GM12878 (cell line): ENCODE measurements at regions not wholly inside any gene's neighbourhood (a gene's known extent, or its start where the extent isn't known, plus 50 kb on each side); places are given as distances from the start of the nearest gene placed in this dataset.

Source experiments
- ATAC-seq: fragments of 200-7000 bp; cut with Tn5 transposase; 3 replicates; pipeline ENCODE4 v1.9.1; 2020; ENCODE audit warnings: mild to moderate bottlenecking, moderate library complexity
- BruUV-seq: library from RNA; stranded (reverse); fragments of 400-500 nt; replicated peaks from 2 replicates; lab custom pipeline; 2021; lab: Mats Ljungman, UMichigan
- CTCF ChIA-PET: fragments of 300-600 bp; sonication (Branson Sonifier 250); formaldehyde crosslinking; extraction: SDS; loops from one replicate; lab custom pipeline; 2021; ENCODE audit warnings: inconsistent platforms; lab: Yijun Ruan, JAX
- POLR2A ChIA-PET: fragments of 350-600 bp; formaldehyde crosslinking; extraction: SDS; loops from one replicate; lab custom pipeline; 2021; ENCODE audit warnings: inconsistent platforms; lab: Charles Lee
- RAD21 ChIA-PET: fragments of 300-600 bp; sonication (Branson Sonifier 250); formaldehyde crosslinking; loops from one replicate; lab custom pipeline; 2023; ENCODE audit warnings: antibody characterized with exemption; ENCODE audit not compliant: unreplicated experiment; lab: Charles Lee
- SMC1A ChIA-PET: fragments of 300-600 bp; sonication (Branson Sonifier 250); formaldehyde crosslinking; loops from one replicate; lab custom pipeline; 2023; ENCODE audit not compliant: unreplicated experiment, uncharacterized antibody; lab: Charles Lee
- DNase-seq: peaks from one replicate; pipeline ENCODE4 v3.0.0-alpha.2; 2011; ENCODE audit warnings: low read depth, low spot score
- FAIRE-seq: peaks from 3 replicates; lab custom pipeline; 2011; peaks lifted over from hg19 to GRCh38; lab: Jason Lieb, UNC
- H2AFZ ChIP-seq: 2 replicates; pipeline ENCODE4 v1.6.0; 2011; ENCODE audit warnings: low read depth, low read length, control low read depth; ENCODE audit not compliant: control insufficient read depth
- H3K27ac ChIP-seq: 2 replicates; pipeline ENCODE4 v1.5.1; 2011; ENCODE audit warnings: control low read depth; ENCODE audit not compliant: control insufficient read depth, insufficient read depth
- H3K27me3 ChIP-seq, 2 experiments: replicated peaks in 1 of 2; 2 replicates each; pipeline versions ENCODE4 v1.6.0 to v1.6.1; 2011; ENCODE audit warnings: low read length in 1 of 2; ENCODE audit not compliant: control insufficient read depth in 2 of 2, insufficient read depth in 2 of 2
- H3K36me3 ChIP-seq, 2 experiments: 2 replicates each; pipeline ENCODE4 v1.5.1; 2011; ENCODE audit warnings: low read length in 1 of 2; ENCODE audit not compliant: control insufficient read depth in 2 of 2, insufficient read depth in 2 of 2
- H3K4me1 ChIP-seq: 2 replicates; pipeline ENCODE4 v1.6.1; 2011; ENCODE audit warnings: mild to moderate bottlenecking, low read length, moderate library complexity, mixed read lengths; ENCODE audit not compliant: control insufficient read depth, insufficient read depth
- H3K4me2 ChIP-seq: 2 replicates; pipeline ENCODE4 v1.6.0; 2011; ENCODE audit warnings: control low read depth; ENCODE audit not compliant: control insufficient read depth, insufficient read depth
- H3K4me3 ChIP-seq: fragments of 200-600 bp; sonication (generic); 2 replicates; pipeline ENCODE4 v1.5.1; 2016
- H3K79me2 ChIP-seq: 2 replicates; pipeline ENCODE4 v1.6.0; 2011; ENCODE audit warnings: low read length; ENCODE audit not compliant: control insufficient read depth, insufficient read depth
- H3K9ac ChIP-seq: 2 replicates; pipeline ENCODE4 v1.8.0; 2011; ENCODE audit warnings: low read length, control low read depth, mixed read lengths; ENCODE audit not compliant: control insufficient read depth, insufficient read depth
- H3K9me3 ChIP-seq: replicated peaks from 3 replicates; pipeline ENCODE4 v1.5.1; 2011; ENCODE audit warnings: mild to moderate bottlenecking, low read length; ENCODE audit not compliant: control insufficient read depth, insufficient read depth
- H4K20me1 ChIP-seq: 2 replicates; pipeline ENCODE4 v1.6.0; 2011; ENCODE audit not compliant: control insufficient read depth, insufficient read depth
- BCL11A ChIP-seq: IDR thresholded peaks from 2 replicates; pipeline ENCODE4 v1.6.1; 2011; ENCODE audit warnings: low read depth, low read length
- CREB1 ChIP-seq: IDR thresholded peaks from 2 replicates; pipeline ENCODE4 v1.6.1; 2012; ENCODE audit warnings: low read depth, mild to moderate bottlenecking, inconsistent platforms
- ETV6 ChIP-seq, 2 experiments: fragments of 450-650 bp in 1 of 2; IDR thresholded peaks in 1 of 2; conservative IDR thresholded peaks in 1 of 2; 2 replicates each; pipeline ENCODE4 v1.6.1; 2014; ENCODE audit warnings: antibody characterized with exemption in 1 of 2, borderline replicate concordance in 1 of 2, low read depth in 1 of 2, mild to moderate bottlenecking in 1 of 2, moderate library complexity in 1 of 2
- HCFC1 ChIP-seq: fragments of 150-350 bp; IDR thresholded peaks from 2 replicates; pipeline ENCODE4 v1.6.1; 2014; ENCODE audit warnings: low read length
- IKZF2 ChIP-seq, 2 experiments: fragments of 450-650 bp; IDR thresholded peaks; 2 replicates each; pipeline ENCODE4 v1.6.1; 2017; ENCODE audit warnings: mild to moderate bottlenecking in 2 of 2, moderate library complexity in 2 of 2
- IRF4 ChIP-seq: IDR thresholded peaks from 2 replicates; pipeline ENCODE4 v1.6.1; 2011; ENCODE audit warnings: low read depth, low read length
- KDM1A ChIP-seq: fragments of 200-600 bp; sonication (generic); IDR thresholded peaks from 2 replicates; pipeline ENCODE4 v1.6.1; 2016; ENCODE audit warnings: borderline replicate concordance
- MEF2A ChIP-seq: IDR thresholded peaks from 2 replicates; pipeline ENCODE4 v1.6.1; 2011; ENCODE audit warnings: low read depth, mild to moderate bottlenecking, low read length, moderate library complexity; ENCODE audit not compliant: insufficient read depth
- NFYA ChIP-seq: IDR thresholded peaks from 2 replicates; pipeline ENCODE4 v1.6.1; 2011; ENCODE audit warnings: low read depth, mild to moderate bottlenecking, low read length, improper control_type of control experiment, borderline replicate concordance
- SUZ12 ChIP-seq: fragments of 200-600 bp; sonication (generic); IDR thresholded peaks from one replicate; pipeline ENCODE4 v1.6.1; 2018; ENCODE audit warnings: antibody characterized with exemption, mild to moderate bottlenecking; ENCODE audit not compliant: unreplicated experiment
- TARDBP ChIP-seq: IDR thresholded peaks from 2 replicates; pipeline ENCODE4 v1.6.1; 2016; ENCODE audit warnings: borderline replicate concordance
- YY1 ChIP-seq: IDR thresholded peaks from 2 replicates; pipeline ENCODE4 v1.6.1; 2011; ENCODE audit warnings: low read depth, mild to moderate bottlenecking, low read length
- ZBED1 ChIP-seq: IDR thresholded peaks from 2 replicates; pipeline ENCODE4 v1.6.1; 2016; ENCODE audit warnings: borderline replicate concordance
- WGBS: methylation state at CpG from one replicate; pipeline ENCODE4 v1.1.6; 2016; ENCODE audit warnings: low lambda C conversion rate; ENCODE audit not compliant: insufficient replicate concordance, insufficient coverage; ENCODE audit errors: missing lambda C conversion rate; 5-methylcytosine and 5-hydroxymethylcytosine counted together
- in situ Hi-C: fragments of 300-500 bp; cut with MboI; formaldehyde crosslinking; loops from 9 replicates; pipeline ENCODE4 v1.14.3; 2018; ENCODE audit warnings: mixed read lengths
- intact Hi-C: fragments of 100-400 bp; cut with micrococcal nuclease; formaldehyde crosslinking; loops from one replicate; pipeline ENCODE4 v1.14.2; 2022; ENCODE audit not compliant: unreplicated experiment
- TF ChIP-seq, protein P1 (sequence below): IDR thresholded peaks from 2 replicates; pipeline ENCODE4 v1.6.1; 2012; ENCODE audit warnings: low read depth, low read length, improper control_type of control experiment
- TF ChIP-seq, protein P2 (sequence below): fragments of 450-650 bp; IDR thresholded peaks from 2 replicates; pipeline ENCODE4 v1.6.1; 2017; ENCODE audit warnings: mild to moderate bottlenecking
- TF ChIP-seq, protein P3 (sequence below): fragments of 450-650 bp; IDR thresholded peaks from 2 replicates; pipeline ENCODE4 v1.6.1; 2017; ENCODE audit warnings: mild to moderate bottlenecking, moderate library complexity
- TF ChIP-seq, protein P4 (sequence below): fragments of 450-650 bp; IDR thresholded peaks from 2 replicates; pipeline ENCODE4 v1.6.1; 2017; ENCODE audit warnings: borderline replicate concordance

DNA sequence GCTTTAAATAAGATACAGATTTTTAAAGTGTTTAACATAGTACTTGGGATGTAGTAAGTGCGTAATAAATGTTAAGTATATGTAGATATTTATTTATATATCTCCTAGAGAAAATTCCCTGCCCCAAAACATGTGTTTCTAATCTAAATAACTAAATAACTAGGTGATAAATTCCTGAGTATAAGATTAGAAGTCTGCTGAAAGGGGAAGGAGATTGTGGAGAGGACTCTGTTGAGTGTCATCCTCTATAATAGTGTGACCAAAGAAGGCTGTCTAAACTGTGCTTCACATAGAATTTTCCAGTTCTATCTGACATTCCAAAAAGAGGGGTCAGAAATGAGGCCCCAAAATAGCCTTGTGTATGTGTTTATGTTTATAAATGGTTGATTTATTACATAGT, 590.5 kb upstream of the ADAMTS5 start (continued):
- no peak for TF ChIP-seq BCL11A

DNA sequence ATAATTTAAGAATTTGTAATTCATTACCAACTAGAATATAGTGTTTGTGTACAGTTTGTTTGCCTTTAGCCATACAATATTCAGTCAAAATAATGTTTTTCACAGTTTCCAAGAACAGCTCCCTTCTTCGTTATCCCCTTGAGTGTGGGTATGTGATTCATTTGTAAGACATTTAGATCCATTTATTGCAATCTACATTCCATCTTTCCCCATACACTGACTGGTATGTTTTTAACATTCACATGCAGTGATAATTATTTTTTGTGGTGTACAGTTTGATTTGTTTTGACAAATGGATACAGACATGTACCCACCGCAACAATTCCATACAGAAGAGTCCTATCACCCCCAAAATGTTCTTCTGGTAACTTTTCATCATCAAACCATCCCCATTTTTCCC, 589.1 kb upstream of the ADAMTS5 start:
- no peaks in the 10 kb centered on the region for H3K27me3 ChIP-seq
- ChIA-PET CTCF (no interaction called here), RAD21 (no interaction called here), SMC1A (no interaction called here), POLR2A (no interaction called here)
- no peak overlapping the region for H3K4me3 ChIP-seq
- H3K36me3 ChIP-seq: no peaks in the 10 kb centered on the region
- H3K9ac ChIP-seq: no peak overlapping the region
- BruUV-seq: no TSS peak
- DNase-seq (no peak), FAIRE-seq (no peak), ATAC-seq (no peak)
- no peak overlapping the region for H2AFZ ChIP-seq
- no peaks in the 10 kb centered on the region for H3K4me1 ChIP-seq
- H3K9me3 ChIP-seq: no peaks in the 10 kb centered on the region; the same call in 2 of the 3 replicates
- in situ Hi-C loops: no loop called here
- WGBS: 27% methylated on average over 2 of the region's 2 CpGs
- no peaks in the 10 kb centered on the region for H3K79me2 ChIP-seq
- H3K4me2 ChIP-seq: no peak overlapping the region
- intact Hi-C loops: no loop called here
- no peaks in the 10 kb centered on the region for H4K20me1 ChIP-seq
- no peak overlapping the region for H3K27ac ChIP-seq
- TF ChIP-seq YY1 (no peak), HCFC1 (no peak), MEF2A (no peak), ZBED1 (no peak), NFYA (no peak), IKZF2 (IDR thresholded peaks at IDR 0.05) (no peak), ETV6 (conservative IDR thresholded peaks at IDR 0.05 in 1 of 2, IDR thresholded peaks at IDR 0.05 in 1 of 2; ENCODE audit: borderline replicate concordance in 1 of 2, low read depth in 1 of 2) (no peak), KDM1A (no peak), CREB1 (no peak), IRF4 (no peak), TARDBP (no peak), SUZ12 (no peak)
- TF ChIP-seq, protein P1, sequence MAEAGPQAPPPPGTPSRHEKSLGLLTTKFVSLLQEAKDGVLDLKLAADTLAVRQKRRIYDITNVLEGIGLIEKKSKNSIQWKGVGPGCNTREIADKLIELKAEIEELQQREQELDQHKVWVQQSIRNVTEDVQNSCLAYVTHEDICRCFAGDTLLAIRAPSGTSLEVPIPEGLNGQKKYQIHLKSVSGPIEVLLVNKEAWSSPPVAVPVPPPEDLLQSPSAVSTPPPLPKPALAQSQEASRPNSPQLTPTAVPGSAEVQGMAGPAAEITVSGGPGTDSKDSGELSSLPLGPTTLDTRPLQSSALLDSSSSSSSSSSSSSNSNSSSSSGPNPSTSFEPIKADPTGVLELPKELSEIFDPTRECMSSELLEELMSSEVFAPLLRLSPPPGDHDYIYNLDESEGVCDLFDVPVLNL: no peak
- TF ChIP-seq, protein P2, sequence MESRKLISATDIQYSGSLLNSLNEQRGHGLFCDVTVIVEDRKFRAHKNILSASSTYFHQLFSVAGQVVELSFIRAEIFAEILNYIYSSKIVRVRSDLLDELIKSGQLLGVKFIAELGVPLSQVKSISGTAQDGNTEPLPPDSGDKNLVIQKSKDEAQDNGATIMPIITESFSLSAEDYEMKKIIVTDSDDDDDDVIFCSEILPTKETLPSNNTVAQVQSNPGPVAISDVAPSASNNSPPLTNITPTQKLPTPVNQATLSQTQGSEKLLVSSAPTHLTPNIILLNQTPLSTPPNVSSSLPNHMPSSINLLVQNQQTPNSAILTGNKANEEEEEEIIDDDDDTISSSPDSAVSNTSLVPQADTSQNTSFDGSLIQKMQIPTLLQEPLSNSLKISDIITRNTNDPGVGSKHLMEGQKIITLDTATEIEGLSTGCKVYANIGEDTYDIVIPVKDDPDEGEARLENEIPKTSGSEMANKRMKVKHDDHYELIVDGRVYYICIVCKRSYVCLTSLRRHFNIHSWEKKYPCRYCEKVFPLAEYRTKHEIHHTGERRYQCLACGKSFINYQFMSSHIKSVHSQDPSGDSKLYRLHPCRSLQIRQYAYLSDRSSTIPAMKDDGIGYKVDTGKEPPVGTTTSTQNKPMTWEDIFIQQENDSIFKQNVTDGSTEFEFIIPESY: no peak
- TF ChIP-seq, protein P3, sequence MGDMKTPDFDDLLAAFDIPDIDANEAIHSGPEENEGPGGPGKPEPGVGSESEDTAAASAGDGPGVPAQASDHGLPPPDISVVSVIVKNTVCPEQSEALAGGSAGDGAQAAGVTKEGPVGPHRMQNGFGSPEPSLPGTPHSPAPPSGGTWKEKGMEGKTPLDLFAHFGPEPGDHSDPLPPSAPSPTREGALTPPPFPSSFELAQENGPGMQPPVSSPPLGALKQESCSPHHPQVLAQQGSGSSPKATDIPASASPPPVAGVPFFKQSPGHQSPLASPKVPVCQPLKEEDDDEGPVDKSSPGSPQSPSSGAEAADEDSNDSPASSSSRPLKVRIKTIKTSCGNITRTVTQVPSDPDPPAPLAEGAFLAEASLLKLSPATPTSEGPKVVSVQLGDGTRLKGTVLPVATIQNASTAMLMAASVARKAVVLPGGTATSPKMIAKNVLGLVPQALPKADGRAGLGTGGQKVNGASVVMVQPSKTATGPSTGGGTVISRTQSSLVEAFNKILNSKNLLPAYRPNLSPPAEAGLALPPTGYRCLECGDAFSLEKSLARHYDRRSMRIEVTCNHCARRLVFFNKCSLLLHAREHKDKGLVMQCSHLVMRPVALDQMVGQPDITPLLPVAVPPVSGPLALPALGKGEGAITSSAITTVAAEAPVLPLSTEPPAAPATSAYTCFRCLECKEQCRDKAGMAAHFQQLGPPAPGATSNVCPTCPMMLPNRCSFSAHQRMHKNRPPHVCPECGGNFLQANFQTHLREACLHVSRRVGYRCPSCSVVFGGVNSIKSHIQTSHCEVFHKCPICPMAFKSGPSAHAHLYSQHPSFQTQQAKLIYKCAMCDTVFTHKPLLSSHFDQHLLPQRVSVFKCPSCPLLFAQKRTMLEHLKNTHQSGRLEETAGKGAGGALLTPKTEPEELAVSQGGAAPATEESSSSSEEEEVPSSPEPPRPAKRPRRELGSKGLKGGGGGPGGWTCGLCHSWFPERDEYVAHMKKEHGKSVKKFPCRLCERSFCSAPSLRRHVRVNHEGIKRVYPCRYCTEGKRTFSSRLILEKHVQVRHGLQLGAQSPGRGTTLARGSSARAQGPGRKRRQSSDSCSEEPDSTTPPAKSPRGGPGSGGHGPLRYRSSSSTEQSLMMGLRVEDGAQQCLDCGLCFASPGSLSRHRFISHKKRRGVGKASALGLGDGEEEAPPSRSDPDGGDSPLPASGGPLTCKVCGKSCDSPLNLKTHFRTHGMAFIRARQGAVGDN: no peak
- TF ChIP-seq, protein P4, sequence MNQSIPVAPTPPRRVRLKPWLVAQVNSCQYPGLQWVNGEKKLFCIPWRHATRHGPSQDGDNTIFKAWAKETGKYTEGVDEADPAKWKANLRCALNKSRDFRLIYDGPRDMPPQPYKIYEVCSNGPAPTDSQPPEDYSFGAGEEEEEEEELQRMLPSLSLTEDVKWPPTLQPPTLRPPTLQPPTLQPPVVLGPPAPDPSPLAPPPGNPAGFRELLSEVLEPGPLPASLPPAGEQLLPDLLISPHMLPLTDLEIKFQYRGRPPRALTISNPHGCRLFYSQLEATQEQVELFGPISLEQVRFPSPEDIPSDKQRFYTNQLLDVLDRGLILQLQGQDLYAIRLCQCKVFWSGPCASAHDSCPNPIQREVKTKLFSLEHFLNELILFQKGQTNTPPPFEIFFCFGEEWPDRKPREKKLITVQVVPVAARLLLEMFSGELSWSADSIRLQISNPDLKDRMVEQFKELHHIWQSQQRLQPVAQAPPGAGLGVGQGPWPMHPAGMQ: no peak
